ENCODE measurements at regions not wholly inside any gene's neighbourhood (a gene's known extent, or its start where the extent isn't known, plus 50 kb on each side); places are given as distances from the start of the nearest gene placed in this dataset.

DNA sequence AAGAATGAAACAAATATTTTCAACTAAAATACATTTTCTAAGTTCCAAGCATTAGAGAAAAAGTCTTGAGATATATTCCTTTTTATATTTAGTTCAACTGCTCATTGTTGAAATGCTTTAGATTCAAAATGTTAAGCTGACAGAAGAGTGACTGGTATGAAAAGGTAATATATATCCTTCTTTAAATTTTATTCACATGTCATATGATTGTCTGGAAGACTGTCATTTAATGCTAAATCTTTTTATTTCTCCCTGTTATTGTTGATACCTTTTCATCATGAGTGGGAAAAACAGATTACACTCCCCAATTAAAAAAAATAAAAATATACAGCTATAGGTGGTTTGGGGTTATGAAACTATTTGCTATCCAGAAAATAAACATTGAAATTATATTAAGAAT, 965.4 kb downstream of the JRKL start:
- dilution Hi-C loops (cut with HindIII; ENCODE audit: low sequenced_read_pairs, unreplicated experiment) = no loop called here

More for the DNA sequence above, 965.4 kb downstream of the JRKL start:
- Histone ChIP-seq H3K9ac (ENCODE audit: low read depth, low read length) (no peak overlapping the region), H2BK15ac (ENCODE audit: low read depth, low read length) (no peak overlapping the region), H3K9me1 (ENCODE audit: insufficient read depth, low read length) (no peaks in the 10 kb centered on the region), H3K14ac (replicated peaks; ENCODE audit: low read depth, low read length) (no peak overlapping the region), H3K4me1 (ENCODE audit: control insufficient read depth, insufficient read depth, low read length) (no peaks in the 10 kb centered on the region), H3K9me3 (ENCODE audit: control insufficient read depth, insufficient read depth, low read length) (peaks cover 5% of the 10 kb centered on the region), H2AK9ac (replicated peaks; ENCODE audit: low read depth, low read length, poor library complexity) (no peak overlapping the region), H3K56ac (ENCODE audit: extremely low read depth, insufficient read depth, low read length) (no peak overlapping the region), H3K4ac (ENCODE audit: low read depth, low read length) (no peak overlapping the region), H2BK120ac (ENCODE audit: low read depth, low read length) (no peak overlapping the region), H4K5ac (ENCODE audit: low read depth, low read length) (no peak overlapping the region), H3K36me3 (ENCODE audit: control insufficient read depth, insufficient read depth, low read length) (no peaks in the 10 kb centered on the region), H4K20me1 (ENCODE audit: insufficient read depth, low read length) (no peaks in the 10 kb centered on the region), H2AFZ (replicated peaks; ENCODE audit: low read length, poor library complexity) (no peak overlapping the region), H3K27ac (ENCODE audit: insufficient read depth, low read length) (no peak overlapping the region), H3K23ac (ENCODE audit: low read depth, low read length) (no peak overlapping the region), H2BK20ac (ENCODE audit: low read depth, low read length) (no peak overlapping the region), H3K18ac (ENCODE audit: low read depth, low read length) (no peak overlapping the region), H3K4me2 (ENCODE audit: low read depth, low read length) (no peak overlapping the region), H2AK5ac (ENCODE audit: low read depth, low read length) (no peak overlapping the region), H3K27me3 (ENCODE audit: control insufficient read depth, insufficient read depth, low read length) (no peaks in the 10 kb centered on the region), H4K8ac (ENCODE audit: low read depth in 2 of 2, low read length in 2 of 2) (no peak overlapping the region), H4K91ac (ENCODE audit: insufficient read depth, low read depth, low read length) (no peak overlapping the region), H2BK5ac (ENCODE audit: low read depth, low read length, poor library complexity, severe bottlenecking) (no peak overlapping the region), H3K4me3 (ENCODE audit: insufficient read depth, low read depth, low read length) (no peak overlapping the region), H3K79me1 (ENCODE audit: low read depth in 1 of 2, low read length in 2 of 2) (no peaks in the 10 kb centered on the region)
- in situ Hi-C loops (cut with MboI; ENCODE audit: low sequenced_read_pairs) (no loop called here), intact Hi-C loops (cut with micrococcal nuclease) (no loop called here)
- no peak for TF ChIP-seq USF2 (IDR thresholded peaks at IDR 0.05; ENCODE audit: low read depth, low read length)
- no peak for TF ChIP-seq MAFK (IDR thresholded peaks at IDR 0.05; ENCODE audit: low read depth, low read length)
- TF ChIP-seq RAD21 (IDR thresholded peaks at IDR 0.05; ENCODE audit: low read length) = no peak
- no peak for TF ChIP-seq SMC3 (IDR thresholded peaks at IDR 0.05; ENCODE audit: low read depth, low read length)
- TF ChIP-seq POLR2A (IDR thresholded peaks at IDR 0.05; ENCODE audit: low read depth, low read length) = no peak
- TF ChIP-seq CHD1 (IDR thresholded peaks at IDR 0.05; ENCODE audit: low read depth, low read length) = no peak
- TF ChIP-seq MAZ (IDR thresholded peaks at IDR 0.05; ENCODE audit: borderline replicate concordance, low read depth, low read length) = no peak
- TF ChIP-seq CEBPB (IDR thresholded peaks at IDR 0.05; ENCODE audit: low read depth, low read length) = no peak
- TF ChIP-seq RCOR1 (IDR thresholded peaks at IDR 0.05; ENCODE audit: insufficient replicate concordance, low read length) = no peak
- TF ChIP-seq, protein P1, sequence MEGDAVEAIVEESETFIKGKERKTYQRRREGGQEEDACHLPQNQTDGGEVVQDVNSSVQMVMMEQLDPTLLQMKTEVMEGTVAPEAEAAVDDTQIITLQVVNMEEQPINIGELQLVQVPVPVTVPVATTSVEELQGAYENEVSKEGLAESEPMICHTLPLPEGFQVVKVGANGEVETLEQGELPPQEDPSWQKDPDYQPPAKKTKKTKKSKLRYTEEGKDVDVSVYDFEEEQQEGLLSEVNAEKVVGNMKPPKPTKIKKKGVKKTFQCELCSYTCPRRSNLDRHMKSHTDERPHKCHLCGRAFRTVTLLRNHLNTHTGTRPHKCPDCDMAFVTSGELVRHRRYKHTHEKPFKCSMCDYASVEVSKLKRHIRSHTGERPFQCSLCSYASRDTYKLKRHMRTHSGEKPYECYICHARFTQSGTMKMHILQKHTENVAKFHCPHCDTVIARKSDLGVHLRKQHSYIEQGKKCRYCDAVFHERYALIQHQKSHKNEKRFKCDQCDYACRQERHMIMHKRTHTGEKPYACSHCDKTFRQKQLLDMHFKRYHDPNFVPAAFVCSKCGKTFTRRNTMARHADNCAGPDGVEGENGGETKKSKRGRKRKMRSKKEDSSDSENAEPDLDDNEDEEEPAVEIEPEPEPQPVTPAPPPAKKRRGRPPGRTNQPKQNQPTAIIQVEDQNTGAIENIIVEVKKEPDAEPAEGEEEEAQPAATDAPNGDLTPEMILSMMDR (conservative IDR thresholded peaks at IDR 0.05; ENCODE audit: low read depth, low read length) = no peak
- TF ChIP-seq, protein P2, sequence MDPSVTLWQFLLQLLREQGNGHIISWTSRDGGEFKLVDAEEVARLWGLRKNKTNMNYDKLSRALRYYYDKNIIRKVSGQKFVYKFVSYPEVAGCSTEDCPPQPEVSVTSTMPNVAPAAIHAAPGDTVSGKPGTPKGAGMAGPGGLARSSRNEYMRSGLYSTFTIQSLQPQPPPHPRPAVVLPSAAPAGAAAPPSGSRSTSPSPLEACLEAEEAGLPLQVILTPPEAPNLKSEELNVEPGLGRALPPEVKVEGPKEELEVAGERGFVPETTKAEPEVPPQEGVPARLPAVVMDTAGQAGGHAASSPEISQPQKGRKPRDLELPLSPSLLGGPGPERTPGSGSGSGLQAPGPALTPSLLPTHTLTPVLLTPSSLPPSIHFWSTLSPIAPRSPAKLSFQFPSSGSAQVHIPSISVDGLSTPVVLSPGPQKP (IDR thresholded peaks at IDR 0.05; ENCODE audit: borderline replicate concordance, low read depth, low read length) = no peak
- TF ChIP-seq RFX5 (IDR thresholded peaks at IDR 0.05; ENCODE audit: low read depth, low read length) = no peak
- no peak for TF ChIP-seq MXI1 (IDR thresholded peaks at IDR 0.05; ENCODE audit: borderline replicate concordance, low read depth, low read length)
- TF ChIP-seq NFE2L2 (IDR thresholded peaks at IDR 0.05; ENCODE audit: low read depth, low read length) = no peak
- no peak for TF ChIP-seq FOS (IDR thresholded peaks at IDR 0.05; ENCODE audit: low read depth, low read length)
- no peak for DNase-seq
- no peak for ATAC-seq (ENCODE audit: low read depth)
- ChIA-PET POLR2A (ENCODE audit: unreplicated experiment) (no interaction called here), CTCF (no interaction called here)
- BruUV-seq (replicated peaks) = no TSS peak

Measured in IMR-90 (cell line).